Endothelial cell of umbilical vein (primary cell): ENCODE measurements at regions not wholly inside any gene's neighbourhood (a gene's known extent, or its start where the extent isn't known, plus 50 kb on each side); places are given as distances from the start of the nearest gene placed in this dataset.

Experiments
- BruUV-seq: library from RNA; stranded (reverse); fragments of 400-500 nt; replicated peaks from 2 replicates; lab custom pipeline; 2021; lab: Mats Ljungman, UMichigan
- CTCF ChIA-PET: fragments of 300-600, 350-600 bp; sonication (Branson Sonifier 250); formaldehyde crosslinking; loops from one replicate; lab custom pipeline; 2021; ENCODE audit warnings: antibody characterized with exemption, inconsistent platforms; lab: Charles Lee
- POLR2A ChIA-PET: fragments of 300-600, 350-600 bp; sonication (Branson Sonifier 250); formaldehyde crosslinking; loops from one replicate; lab custom pipeline; 2021; ENCODE audit warnings: antibody characterized with exemption, inconsistent platforms; lab: Charles Lee
- DNase-seq: peaks from one replicate; pipeline ENCODE4 v3.0.0-alpha.2; 2011; ENCODE audit warnings: low read depth, low spot score
- FAIRE-seq: peaks from 2 replicates; lab custom pipeline; 2011; peaks lifted over from hg19 to GRCh38; lab: Jason Lieb, UNC
- H2AFZ ChIP-seq: 2 replicates; pipeline ENCODE4 v1.6.0; 2012; ENCODE audit warnings: low read depth, low read length, control low read depth, inconsistent platforms
- H3K27ac ChIP-seq: 2 replicates; pipeline ENCODE4 v1.5.1; 2011; ENCODE audit warnings: low read depth, mild to moderate bottlenecking, control low read depth, low read length, moderate library complexity; ENCODE audit not compliant: insufficient read depth
- H3K27me3 ChIP-seq, 2 experiments: 2 replicates each; pipeline versions ENCODE4 v1.6.0 to v1.6.1; 2011; ENCODE audit warnings: low read length in 2 of 2, mixed read lengths in 1 of 2; ENCODE audit not compliant: control insufficient read depth in 2 of 2, insufficient read depth in 2 of 2
- H3K36me3 ChIP-seq, 2 experiments: 2 replicates in 1 of 2; 3 replicates in 1 of 2; pipeline ENCODE4 v1.5.1; 2011; ENCODE audit warnings: low read length in 2 of 2, mild to moderate bottlenecking in 1 of 2, moderate library complexity in 1 of 2; ENCODE audit not compliant: control insufficient read depth in 2 of 2, insufficient read depth in 2 of 2; ENCODE audit errors: extremely low read depth in 1 of 2
- H3K4me1 ChIP-seq: 3 replicates; pipeline ENCODE4 v1.5.1; 2011; ENCODE audit warnings: mild to moderate bottlenecking, low read length; ENCODE audit not compliant: control insufficient read depth, insufficient read depth; ENCODE audit errors: extremely low read depth
- H3K4me2 ChIP-seq: 2 replicates; pipeline ENCODE4 v1.6.1; 2011; ENCODE audit warnings: low read length, control low read depth, mixed read lengths; ENCODE audit not compliant: insufficient read depth
- H3K4me3 ChIP-seq, 3 experiments: fragments of 200-600 bp in 1 of 3; sonication (generic), shearing (Covaris generic) in 1 of 3; replicated peaks in 1 of 3; 2 replicates each; pipeline ENCODE4 v1.5.1; 2011 to 2016; ENCODE audit warnings: control low read depth in 3 of 3, low read length in 3 of 3, mild to moderate bottlenecking in 2 of 3, inconsistent platforms in 1 of 3, low read depth in 1 of 3, moderate library complexity in 1 of 3; ENCODE audit not compliant: insufficient read depth in 1 of 3
- H3K79me2 ChIP-seq: 2 replicates; pipeline ENCODE4 v1.6.0; 2012; ENCODE audit warnings: low read length, inconsistent platforms; ENCODE audit not compliant: control insufficient read depth, insufficient read depth
- H3K9ac ChIP-seq: replicated peaks from 2 replicates; pipeline ENCODE3; 2011; ENCODE audit warnings: low read length, control low read depth; ENCODE audit not compliant: insufficient read depth; ENCODE audit errors: extremely low read depth
- H3K9me1 ChIP-seq: replicated peaks from 3 replicates; pipeline ENCODE4 v1.6.0; 2011; ENCODE audit warnings: mild to moderate bottlenecking, low read length; ENCODE audit not compliant: control insufficient read depth, insufficient read depth; ENCODE audit errors: extremely low read depth
- H3K9me3 ChIP-seq: replicated peaks from 2 replicates; pipeline ENCODE4 v1.5.1; 2012; ENCODE audit warnings: low read length, inconsistent platforms; ENCODE audit not compliant: control insufficient read depth, insufficient read depth
- H4K20me1 ChIP-seq: replicated peaks from 2 replicates; pipeline ENCODE3; 2011; ENCODE audit warnings: mild to moderate bottlenecking, low read length; ENCODE audit not compliant: control insufficient read depth, insufficient read depth; ENCODE audit errors: extremely low read depth
- CTCF ChIP-seq, 2 donors: IDR thresholded peaks; 1 replicate in 1 of 2; 2 replicates in 1 of 2; pipeline ENCODE4 v1.5.1; 2011; ENCODE audit warnings: low read length in 2 of 2, mild to moderate bottlenecking in 2 of 2, moderate library complexity in 2 of 2, control low read depth in 1 of 2, inconsistent platforms in 1 of 2, low read depth in 1 of 2; ENCODE audit not compliant: insufficient read depth in 1 of 2; ENCODE audit errors: extremely low read depth in 1 of 2
- EZH2 ChIP-seq: IDR thresholded peaks from 2 replicates; pipeline ENCODE4 v1.6.1; 2012; ENCODE audit warnings: borderline replicate concordance, low read depth, mild to moderate bottlenecking, moderate library complexity, low read length, inconsistent platforms; ENCODE audit not compliant: severe bottlenecking
- FOS ChIP-seq: IDR thresholded peaks from 2 replicates; pipeline ENCODE4 v1.6.1; 2011; ENCODE audit warnings: mild to moderate bottlenecking, low read length, moderate library complexity, borderline replicate concordance; ENCODE audit not compliant: insufficient read depth
- GATA2 ChIP-seq: IDR thresholded peaks from 2 replicates; pipeline ENCODE4 v1.7.0; 2011; ENCODE audit warnings: low read depth, mild to moderate bottlenecking, moderate library complexity, mixed read lengths, low read length; ENCODE audit not compliant: insufficient read length, insufficient read depth
- JUN ChIP-seq: IDR thresholded peaks from 2 replicates; pipeline ENCODE4 v1.6.1; 2011; ENCODE audit warnings: borderline replicate concordance, low read depth; ENCODE audit not compliant: insufficient read length, insufficient read depth
- MAX ChIP-seq: IDR thresholded peaks from 2 replicates; pipeline ENCODE4 v1.6.1; 2011; ENCODE audit not compliant: insufficient read depth, insufficient read length
- MYC ChIP-seq: IDR thresholded peaks from one replicate; pipeline ENCODE4 v1.6.1; 2011; ENCODE audit warnings: mild to moderate bottlenecking, low read depth, low read length
- POLR2A ChIP-seq: IDR thresholded peaks from 2 replicates; pipeline ENCODE4 v1.6.1; 2012; ENCODE audit warnings: low read depth, mild to moderate bottlenecking, control low read depth, low read length
- POLR2AphosphoS5 ChIP-seq: IDR thresholded peaks from 2 replicates; pipeline ENCODE4 v1.6.1; 2012; ENCODE audit warnings: low read depth, mild to moderate bottlenecking, control low read depth, low read length, moderate library complexity; ENCODE audit not compliant: insufficient read depth
- dilution Hi-C: fragments of 300-500 bp; cut with MboI; formaldehyde crosslinking; loops from one replicate; pipeline ENCODE4 v1.15.0; 2019; ENCODE audit warnings: low sequenced_read_pairs; ENCODE audit not compliant: extremely low pct_ligation_motif_present
- intact Hi-C: fragments of 100-400 bp; cut with micrococcal nuclease; formaldehyde crosslinking; loops from one replicate; pipeline ENCODE4 v1.10.0; 2022

GRCh38 chr1:172938681-172939080 is 112.1 kb downstream of the TNFSF18 start:
- dilution Hi-C loops: no loop called here

GRCh38 chr1:172939475-172939874 is 111.3 kb downstream of the TNFSF18 start:
- BruUV-seq: no TSS peak
- Histone ChIP-seq H3K9me1 (no peaks in the 10 kb centered on the region), H3K4me2 (no peak overlapping the region), H3K4me1 (peaks cover 22% of the 10 kb centered on the region), H3K36me3 (no peaks in the 10 kb centered on the region), H3K4me3 (no peak overlapping the region), H3K27ac (no peak overlapping the region), H3K9me3 (no peaks in the 10 kb centered on the region), H3K9ac (no peak overlapping the region), H3K79me2 (no peaks in the 10 kb centered on the region), H4K20me1 (no peaks in the 10 kb centered on the region), H2AFZ (no peak overlapping the region), H3K27me3 (no peaks in the 10 kb centered on the region)
- CTCF ChIA-PET: no interaction called here
- intact Hi-C loops (no loop called here), dilution Hi-C loops (no loop called here)
- FAIRE-seq: no peak
- POLR2A ChIA-PET: no interaction called here
- TF ChIP-seq POLR2A (no peak), MYC (no peak), EZH2 (no peak), FOS (no peak), JUN (no peak), GATA2 (no peak), MAX (no peak), CTCF (IDR thresholded peaks at IDR 0.05; ENCODE audit: extremely low read depth in 1 of 2, insufficient read depth in 1 of 2, low read depth in 1 of 2, low read length in 2 of 2) (no peak)
- no peak for DNase-seq

More at GRCh38 chr1:172938681-172939080, 112.1 kb downstream of the TNFSF18 start:
- no peak overlapping the region for H3K27ac ChIP-seq
- no peak overlapping the region for H3K4me2 ChIP-seq
- no peaks in the 10 kb centered on the region for H3K9me3 ChIP-seq
- H3K9me1 ChIP-seq: no peaks in the 10 kb centered on the region
- no peaks in the 10 kb centered on the region for H3K27me3 ChIP-seq
- ChIA-PET CTCF (no interaction called here), POLR2A (no interaction called here)
- H2AFZ ChIP-seq: no peak overlapping the region
- no peak overlapping the region for H3K9ac ChIP-seq
- H4K20me1 ChIP-seq: no peaks in the 10 kb centered on the region
- intact Hi-C loops: no loop called here
- H3K4me3 ChIP-seq: no peak overlapping the region
- no peak for TF ChIP-seq FOS
- no peak for TF ChIP-seq POLR2A
- TF ChIP-seq JUN: no peak
- no peak for TF ChIP-seq POLR2AphosphoS5
- BruUV-seq: no TSS peak
- H3K4me1 ChIP-seq: peaks cover 27% of the 10 kb centered on the region
- FAIRE-seq (no peak), DNase-seq (no peak)
- no peaks in the 10 kb centered on the region for H3K79me2 ChIP-seq
- no peaks in the 10 kb centered on the region for H3K36me3 ChIP-seq
